DMS 273 (cell line): ENCODE measurements at regions not wholly inside any gene's neighbourhood (a gene's known extent, or its start where the extent isn't known, plus 50 kb on each side); places are given as distances from the start of the nearest gene placed in this dataset.

Source experiments
- DNase-seq: peaks from one replicate; lab custom pipeline; 2025; ENCODE audit not compliant: unreplicated experiment; lab: John Stamatoyannopoulos, UW

DNA sequence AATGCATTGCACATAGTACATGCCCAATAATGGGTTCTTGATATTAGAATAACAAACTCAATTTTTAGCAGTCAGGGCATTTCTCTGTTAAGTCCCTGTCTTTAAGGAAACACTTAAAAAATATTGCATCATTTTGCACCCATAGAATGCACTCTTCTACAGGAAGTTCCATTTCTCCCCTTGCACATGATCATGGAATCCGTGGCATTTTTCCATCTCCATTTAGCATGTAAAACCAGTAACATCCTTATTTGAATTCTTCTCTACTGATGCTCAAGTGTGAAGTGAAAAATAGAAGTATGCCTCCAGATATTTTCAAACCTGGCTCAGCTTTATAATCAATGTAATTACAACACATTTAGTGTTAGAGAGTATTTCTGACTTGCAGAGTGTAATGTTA lies 192.8 kb downstream of the RWDD3 start:
- no peak for DNase-seq

DNA sequence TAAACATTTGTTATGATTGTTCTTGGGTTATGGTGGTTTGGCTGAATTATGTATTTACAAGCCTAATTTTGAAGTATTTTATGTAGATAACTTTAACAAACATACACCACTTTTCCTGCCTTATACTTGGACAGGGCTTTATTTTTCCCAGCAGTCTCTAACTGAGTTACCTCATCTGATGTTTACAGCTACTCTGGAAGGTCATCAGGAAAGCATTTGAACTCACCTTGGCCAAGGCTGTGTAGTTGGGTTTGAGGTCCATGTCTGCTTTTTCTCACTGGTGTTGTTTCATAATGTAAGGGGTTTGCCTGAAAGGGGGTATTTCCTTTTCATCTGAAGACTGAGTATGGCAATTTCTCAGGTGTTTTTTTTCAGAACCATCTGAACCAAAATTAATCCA lies 193.5 kb downstream of the RWDD3 start:
- DNase-seq = no peak

DNA sequence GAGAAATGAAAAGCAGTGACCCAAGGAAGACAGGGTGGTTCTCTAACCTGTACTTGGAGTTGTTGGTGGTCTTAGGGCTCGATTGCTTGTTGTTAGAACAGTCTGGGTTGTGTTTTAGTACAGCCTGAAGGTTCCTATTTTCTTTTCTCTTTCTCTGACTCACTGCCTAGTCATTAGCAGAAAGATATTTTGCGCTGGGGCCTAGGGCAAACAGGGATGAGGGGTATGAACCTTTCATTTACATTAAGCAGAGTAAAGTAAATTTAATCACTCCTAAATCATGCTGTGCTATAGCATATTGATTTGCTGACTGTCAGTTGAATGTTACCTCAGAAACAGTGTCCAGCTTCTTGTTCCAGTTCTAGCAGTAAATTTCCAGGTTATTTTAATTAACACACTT lies 197.2 kb downstream of the RWDD3 start:
- DNase-seq = no peak

DNA sequence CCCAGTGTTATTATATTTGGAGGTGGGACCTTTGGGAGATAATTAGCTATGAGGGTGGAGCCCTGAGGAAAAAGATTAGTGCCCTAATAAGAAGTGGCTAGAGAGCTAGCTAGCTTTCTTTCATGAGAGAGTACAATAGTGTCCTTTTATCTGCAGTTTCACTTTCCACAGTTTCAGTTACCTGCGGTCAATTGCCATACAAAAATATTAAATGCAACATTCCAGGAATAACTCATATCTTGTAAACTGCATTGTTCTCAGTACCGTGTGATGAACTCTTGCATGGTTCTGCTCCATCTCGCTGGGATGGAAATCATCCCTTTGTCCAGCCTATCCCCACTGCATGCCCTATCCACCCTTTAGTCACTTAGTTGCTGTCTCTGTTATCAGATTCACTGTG lies 201.6 kb downstream of the RWDD3 start:
- DNase-seq = no peak

DNA sequence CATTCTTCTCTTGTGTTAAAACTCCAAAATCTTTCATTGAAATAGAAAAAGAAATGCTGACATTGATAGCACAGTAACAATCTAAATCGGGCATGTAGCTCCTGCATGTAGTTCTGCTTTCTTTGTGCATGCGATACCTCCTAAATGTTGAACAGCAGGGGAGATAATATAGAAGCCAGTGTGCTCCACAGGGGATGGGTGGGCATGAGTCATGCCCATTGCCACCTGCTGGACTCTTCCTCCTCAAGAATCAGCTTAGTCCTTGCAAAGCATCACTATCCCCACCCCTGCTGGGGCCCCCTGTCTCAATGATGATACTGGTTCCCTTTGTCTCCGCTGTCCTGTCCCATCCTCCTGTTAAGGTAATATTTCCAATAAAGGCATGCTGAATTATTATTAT lies 203.0 kb downstream of the RWDD3 start:
- peak; percentile 6 for DNase-seq

DNA sequence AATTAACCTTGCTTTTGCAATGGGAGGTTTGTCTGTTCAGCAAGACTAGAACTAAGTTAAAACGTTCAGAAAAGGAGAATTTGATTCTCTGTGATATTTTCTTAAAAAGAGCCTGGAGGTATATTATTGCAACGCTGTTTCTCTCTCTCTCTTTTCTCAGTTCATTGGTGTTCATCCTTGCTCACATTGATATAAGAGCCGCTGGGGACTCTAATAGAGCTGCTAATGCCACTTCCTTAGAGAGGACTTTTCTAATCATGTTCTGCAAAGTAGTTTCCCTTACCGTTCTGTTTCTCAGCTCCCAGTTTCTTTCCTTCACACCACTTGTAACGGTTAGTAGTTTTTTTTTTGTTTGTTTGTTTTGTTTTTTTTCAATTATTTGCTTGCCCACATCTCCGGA lies 203.8 kb downstream of the RWDD3 start:
- DNase-seq = no peak

DNA sequence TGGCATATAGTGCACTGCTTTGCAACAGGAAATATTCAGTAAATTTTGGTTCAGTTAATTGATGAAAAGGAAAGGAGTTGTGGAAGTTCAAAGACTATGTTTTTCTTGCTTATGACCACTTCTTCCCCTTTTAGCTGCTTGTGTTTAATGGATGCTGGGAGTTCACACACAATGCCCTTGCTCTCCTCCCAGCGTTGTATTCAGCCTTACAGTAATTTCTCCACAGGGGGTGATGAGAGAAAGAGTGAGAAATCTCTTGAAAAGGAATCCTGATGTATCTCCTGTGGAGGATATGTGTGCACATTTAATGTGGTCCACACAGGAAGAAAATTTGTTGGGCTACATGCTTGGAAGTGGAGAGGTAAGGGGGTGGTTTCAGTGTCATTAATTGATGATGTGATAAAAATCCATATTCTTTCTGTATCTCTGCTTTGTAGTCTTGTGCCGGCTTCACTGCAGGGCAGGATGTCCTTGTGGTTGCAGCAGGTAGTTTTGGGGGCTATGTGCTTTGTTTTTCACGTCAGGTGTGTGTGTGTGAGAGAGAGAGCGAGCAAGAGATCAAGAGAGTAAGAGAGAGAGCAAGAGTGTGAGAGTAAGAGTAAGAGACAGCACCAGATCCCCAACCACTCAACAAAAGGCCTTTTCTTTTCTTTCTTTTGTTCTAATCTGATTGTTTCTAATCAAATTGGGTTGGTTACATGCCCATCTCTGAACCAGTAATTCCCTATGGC lies 204.4 kb downstream of the RWDD3 start:
- no peak for DNase-seq

DNA sequence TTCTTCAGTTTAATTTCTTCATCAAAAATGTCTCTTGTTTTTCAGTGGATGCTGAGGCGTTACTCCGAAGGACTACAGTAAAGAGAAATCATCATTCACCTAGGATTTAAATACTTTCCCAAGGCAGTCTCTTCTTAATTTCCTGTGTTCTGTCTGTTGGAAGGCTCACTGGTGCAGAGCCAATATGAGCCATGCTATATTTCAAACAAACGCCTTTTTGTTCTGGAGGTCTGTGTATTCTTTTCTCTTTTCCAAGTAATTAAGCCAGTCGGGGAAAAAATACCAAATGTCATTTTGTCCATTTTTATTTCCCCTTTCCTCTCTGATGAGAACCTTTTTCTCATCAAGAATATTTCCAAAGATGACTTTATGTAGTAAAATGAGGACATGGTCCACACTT lies 206.5 kb downstream of the RWDD3 start:
- no peak for DNase-seq

DNA sequence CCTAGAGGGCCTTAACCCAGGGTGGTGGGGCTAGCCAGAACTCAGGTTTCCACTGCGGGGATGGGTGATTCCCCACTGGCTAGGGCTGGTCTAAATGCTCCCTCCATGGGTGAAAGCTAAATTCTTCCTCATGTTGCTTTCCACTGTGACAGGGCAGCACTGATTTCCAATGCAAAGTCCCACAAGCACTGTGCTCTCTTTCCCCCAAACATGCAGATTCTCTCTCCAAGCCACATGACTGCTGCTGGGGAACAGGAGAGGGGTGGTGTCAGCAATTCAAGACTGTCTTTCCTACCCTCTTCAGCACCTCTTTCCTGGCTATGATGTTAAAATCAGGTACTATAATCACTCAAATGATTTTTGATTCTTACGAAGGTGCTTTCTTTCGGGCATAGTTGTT lies 215.5 kb downstream of the RWDD3 start:
- DNase-seq = no peak

DNA sequence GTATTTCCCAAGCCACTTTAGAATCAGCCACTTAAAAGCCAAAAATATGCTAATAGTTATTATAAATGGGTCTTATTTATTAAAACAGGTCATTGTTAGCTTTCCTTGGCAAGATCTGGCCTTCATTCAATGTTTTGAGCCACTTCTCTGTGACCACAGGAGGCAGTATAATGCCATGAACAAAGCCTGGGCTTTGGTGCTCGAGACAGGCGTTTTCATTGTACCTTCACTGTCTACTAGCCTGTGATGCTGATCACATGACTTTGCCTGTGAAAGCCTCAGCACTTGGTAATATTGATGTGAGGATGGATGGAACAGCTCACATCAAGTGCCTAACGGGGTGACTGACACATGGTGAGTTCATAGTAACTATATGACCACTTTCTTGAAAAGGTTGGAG lies 217.0 kb downstream of the RWDD3 start:
- peak; percentile 45 for DNase-seq

DNA sequence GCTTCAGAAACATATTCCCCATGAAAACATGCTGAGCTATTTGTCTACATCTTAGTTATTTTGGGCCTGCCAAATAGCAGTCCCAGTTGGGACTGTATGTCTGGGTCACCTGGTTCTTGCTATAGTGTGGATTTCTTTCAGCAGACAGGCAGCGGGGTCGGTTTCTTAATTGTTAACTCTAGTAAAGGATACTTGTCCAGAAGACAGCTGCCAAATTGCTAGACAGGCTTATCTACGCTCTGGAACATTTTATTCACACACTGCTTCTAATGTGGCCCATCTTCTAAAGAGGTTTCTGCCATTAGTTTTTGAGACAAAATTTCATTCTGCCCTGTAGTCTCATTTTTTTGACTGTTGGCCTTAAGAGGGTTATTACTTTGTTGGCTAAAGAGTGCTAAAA lies 217.9 kb downstream of the RWDD3 start:
- DNase-seq = no peak

DNA sequence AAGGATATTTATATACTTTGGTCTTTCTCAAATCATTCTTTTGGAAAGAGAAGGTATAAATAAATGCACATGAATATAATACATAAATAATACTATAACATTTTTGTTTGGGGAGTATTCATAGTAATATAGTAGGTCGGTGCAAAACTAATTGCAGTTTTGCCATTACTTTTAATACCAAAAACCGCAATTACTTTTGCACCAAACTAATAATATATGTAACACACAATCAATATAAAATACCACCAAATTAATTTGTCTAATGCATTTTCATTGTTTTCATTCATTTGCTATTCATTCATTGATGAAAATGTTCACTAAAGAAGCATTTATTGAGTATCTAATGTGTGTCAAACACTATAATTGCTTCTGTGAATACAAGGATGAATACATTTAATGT lies 219.0 kb downstream of the RWDD3 start:
- no peak for DNase-seq

DNA sequence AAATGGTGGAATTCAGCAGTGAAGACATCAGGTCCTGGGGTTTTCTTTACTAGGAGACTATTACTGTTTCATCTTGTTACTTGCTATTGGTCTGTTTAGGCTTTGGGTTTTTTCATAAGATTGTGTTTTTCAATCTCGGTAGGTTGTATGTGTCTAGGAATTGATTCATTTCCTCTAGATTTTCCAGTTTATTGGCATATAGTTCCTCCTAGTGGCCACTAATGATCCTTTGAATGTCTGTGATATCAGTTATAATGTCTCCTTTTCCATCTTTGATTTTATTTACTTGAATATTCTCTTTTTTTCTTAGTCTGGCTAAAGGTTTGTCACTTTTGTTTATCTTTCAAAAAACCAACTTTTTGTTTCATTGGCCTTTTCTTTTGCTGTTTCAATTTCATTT lies 233.0 kb downstream of the RWDD3 start:
- peak; percentile 33 for DNase-seq

DNA sequence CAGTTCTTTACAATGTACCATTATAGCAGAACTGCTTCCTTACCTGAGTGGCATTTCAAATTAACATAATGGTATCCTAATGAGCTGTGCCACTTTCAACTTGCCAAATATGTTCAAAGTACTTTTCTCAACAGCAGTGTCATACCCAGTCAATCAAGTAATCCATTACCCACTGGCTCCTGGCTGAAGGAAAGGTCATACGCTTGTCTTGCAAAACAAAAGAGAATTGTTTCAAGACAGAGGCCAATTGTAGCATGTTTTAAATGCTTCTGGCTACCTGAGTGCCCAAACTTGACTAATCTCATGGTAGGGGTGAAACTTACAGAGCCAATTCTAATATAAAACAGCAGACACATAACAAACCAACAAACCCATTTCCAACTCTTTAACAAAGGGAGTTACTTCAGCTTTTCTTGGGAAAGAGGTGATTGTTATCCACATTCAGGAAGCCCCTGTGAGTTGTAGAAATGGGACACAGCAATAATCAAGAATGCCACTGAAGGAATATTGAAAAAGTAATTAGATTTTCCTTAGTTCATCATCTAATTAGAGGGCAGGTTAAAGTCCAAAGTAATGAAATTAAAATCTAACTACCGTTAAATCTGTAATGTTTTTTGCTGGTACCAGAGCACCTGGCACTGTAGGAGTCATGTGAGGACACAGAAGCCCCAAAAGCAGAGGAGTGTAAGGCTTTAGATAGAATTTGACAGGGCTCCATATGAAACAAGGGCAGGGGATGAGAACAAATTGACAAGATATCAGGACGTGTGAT lies 241.9 kb downstream of the RWDD3 start:
- DNase-seq = no peak

DNA sequence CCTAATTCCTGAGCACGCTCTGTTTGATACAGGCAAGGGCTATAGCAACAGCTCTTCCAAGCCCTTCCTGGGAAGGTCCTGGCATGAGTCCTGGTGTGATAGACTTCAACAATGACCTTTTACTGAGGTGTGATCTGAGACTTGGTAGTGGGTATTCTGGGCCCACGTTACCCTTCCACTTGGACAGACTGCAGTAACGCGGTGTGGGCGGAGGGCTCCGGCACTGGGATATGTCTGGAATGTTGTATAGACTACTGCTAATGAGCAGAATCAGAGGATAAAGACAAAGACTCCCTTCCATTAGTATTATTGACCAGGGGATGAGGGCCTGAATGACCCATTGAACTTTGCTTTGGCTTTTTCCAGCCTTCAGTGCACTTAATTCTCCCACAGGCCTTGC lies 262.3 kb downstream of the RWDD3 start:
- DNase-seq = no peak

DNA sequence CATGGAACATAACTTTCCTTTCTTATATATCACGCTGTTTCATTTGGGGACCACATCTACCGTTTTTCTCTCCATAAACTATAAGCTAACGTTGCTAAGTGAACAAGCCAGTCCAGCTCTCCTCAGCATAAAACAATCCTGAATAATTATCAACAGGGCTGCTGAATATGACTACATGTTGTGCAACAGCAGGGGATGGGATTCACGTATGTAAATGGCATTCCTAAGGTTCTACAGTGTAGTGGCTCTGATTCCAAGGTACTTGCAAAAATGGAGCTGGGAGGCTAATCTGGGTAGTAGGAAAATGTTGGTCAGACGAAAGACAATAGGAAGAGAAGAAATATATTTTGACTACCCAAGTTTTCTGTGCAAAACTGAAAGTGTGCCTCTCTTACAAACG lies 262.8 kb downstream of the RWDD3 start:
- DNase-seq = no peak

DNA sequence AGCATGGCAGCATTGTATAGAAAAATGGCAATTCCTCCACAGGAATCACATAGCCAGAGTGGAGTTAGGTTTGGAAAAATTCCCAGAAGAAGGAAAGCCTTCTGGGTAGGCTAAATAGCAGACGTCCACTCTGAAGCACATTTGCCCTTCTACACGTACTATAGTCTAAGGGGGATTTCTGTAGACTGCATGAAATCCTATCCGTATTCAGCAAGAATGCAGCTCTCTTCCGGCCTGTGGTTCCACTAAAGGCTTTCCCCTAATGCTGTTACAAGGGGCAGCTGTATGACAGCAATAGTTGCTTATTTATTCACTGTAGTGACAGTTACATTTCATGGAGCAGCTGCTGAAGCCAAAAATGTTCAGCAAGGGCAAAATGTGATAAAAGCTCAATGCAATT lies 263.6 kb downstream of the RWDD3 start:
- no peak for DNase-seq

DNA sequence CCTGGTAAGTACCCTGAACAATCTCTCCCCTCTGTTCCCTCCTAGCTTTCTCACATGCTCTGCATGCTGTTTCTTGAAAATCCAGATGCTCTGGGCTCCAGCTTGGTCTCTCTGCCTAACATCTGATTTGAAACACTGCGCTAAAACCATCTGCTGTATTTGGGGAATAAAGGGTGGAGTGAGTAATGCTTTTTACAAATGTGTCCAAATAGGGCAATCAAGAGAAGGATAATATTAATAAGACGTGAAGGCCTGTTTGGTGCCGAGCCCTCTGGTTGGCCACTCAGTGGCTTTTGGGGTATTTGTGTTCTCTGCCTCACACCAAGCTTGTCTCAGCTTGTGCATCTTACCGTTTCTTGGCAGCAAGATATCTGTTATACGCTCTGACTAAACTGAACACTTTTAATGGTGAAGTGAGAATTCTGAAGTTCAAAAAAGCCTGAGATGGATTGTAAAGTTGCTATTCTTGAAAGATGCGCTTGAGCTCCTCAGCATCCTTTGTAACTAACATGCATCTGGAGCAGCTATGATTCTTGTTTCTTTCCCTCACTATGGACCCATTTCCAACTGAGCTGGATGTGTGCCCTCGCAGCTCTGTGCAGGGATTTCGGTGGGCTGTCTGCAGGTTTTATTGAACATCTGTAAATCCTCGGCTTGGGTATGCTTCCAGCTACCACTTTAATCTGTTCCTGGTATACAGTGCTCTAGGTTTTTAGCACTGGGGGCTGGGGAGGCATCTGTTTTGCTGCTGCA lies 269.4 kb downstream of the RWDD3 start:
- DNase-seq = peak; percentile 86

DNA sequence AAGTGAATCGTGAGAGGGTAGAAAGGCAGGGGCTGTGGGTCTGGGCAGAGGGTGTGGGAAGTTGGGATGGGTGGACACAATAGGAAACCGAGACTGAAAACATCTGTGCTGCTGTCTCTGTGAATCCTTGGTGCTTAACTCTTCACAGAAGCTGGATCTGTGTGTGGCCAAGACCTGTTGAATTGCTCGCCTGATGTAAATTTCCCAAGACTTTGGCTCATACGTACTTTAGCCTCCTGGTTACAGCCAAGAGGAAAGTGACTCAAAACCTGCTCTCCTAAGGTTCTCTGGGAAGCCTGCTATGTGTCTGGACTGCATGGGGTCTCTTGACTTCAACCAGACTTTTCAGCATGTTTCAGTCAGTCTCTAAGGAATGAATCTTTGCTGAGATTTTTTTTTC lies 270.3 kb downstream of the RWDD3 start:
- DNase-seq = no peak

DNA sequence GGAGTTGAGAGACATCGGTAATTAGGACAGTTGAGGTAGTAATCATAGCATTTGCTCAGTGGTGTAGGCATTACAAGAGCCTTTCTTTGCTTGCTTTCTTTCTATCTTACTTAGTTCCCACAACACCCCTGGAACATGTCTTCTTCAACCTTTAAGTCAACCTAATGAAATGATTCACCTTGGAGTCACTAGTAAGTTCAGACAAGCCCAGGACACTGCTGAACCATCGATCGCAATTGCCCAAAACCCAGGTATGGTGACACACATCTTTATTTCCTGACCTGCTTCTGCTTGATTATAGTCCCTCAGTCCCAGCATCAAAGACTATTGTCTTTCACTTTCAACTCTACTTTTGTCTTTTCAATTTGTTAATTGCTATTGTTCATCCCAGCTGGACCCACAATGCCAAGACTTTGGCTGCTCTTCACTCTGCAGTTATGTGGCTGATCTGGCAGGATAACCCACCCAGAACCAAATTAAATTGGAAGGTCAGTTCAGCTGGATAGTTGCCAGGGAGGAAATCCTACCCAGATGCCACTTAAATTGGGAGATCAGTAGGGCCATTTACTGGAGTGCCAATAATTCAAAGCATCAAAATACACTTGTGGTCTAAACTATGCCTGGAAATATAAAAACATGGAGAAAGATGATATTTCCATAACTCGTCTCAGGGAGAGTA lies 272.9 kb downstream of the RWDD3 start:
- DNase-seq = peak; percentile 6

DNA sequence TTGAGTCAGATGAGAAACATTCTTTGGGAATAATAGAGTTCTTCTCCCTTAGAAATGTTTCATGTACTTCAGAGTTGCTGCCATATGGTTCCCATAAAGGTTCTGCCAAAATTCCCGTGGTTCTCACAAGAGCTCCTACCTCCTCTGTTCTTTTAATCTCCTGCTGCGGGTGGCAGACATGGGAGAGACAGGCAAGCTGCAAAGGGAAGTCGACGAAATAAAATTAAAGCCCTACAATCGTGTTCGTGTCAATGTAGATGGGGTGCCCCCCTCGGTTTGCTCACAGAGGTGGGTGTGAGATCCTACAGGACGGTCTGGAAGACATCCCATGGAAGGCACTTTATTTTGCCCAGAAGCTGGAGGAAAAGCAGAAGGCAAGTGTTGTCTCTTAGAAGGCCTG lies 276.0 kb downstream of the RWDD3 start:
- peak; percentile 88 for DNase-seq
